Rectal smooth muscle tissue (tissue), 1 donor: ENCODE measurements at regions not wholly inside any gene's neighbourhood (a gene's known extent, or its start where the extent isn't known, plus 50 kb on each side); places are given as distances from the start of the nearest gene placed in this dataset.
"Not testable (repeated sequence)": the region's sequence is repeated elsewhere in the genome, so short reads cannot be mapped to it uniquely, and the experiment has no call there.

Experiments used
- H3K27ac ChIP-seq: one replicate; pipeline ENCODE4 v1.7.0; 2013; ENCODE audit warnings: low read depth, low read length, inconsistent platforms
- H3K27me3 ChIP-seq: one replicate; pipeline ENCODE4 v1.7.0; 2013; ENCODE audit warnings: low read length; ENCODE audit not compliant: control insufficient read depth, insufficient read depth
- H3K36me3 ChIP-seq: one replicate; pipeline ENCODE4 v1.7.0; 2013; ENCODE audit warnings: low read length; ENCODE audit not compliant: control insufficient read depth, insufficient read depth
- H3K4me1 ChIP-seq: one replicate; pipeline ENCODE4 v1.7.0; 2013; ENCODE audit warnings: low read length; ENCODE audit not compliant: control insufficient read depth, insufficient read depth
- H3K4me3 ChIP-seq: one replicate; pipeline ENCODE4 v1.7.0; 2013; ENCODE audit warnings: low read length
- H3K9ac ChIP-seq: one replicate; pipeline ENCODE4 v1.7.0; 2013; ENCODE audit warnings: low read length

- H3K36me3 ChIP-seq = no peaks in the 10 kb centered on the region
- H3K4me1 ChIP-seq = no peaks in the 10 kb centered on the region
- H3K27ac ChIP-seq = no peak overlapping the region
- H3K27me3 ChIP-seq = no peaks in the 10 kb centered on the region
- no peak overlapping the region for H3K4me3 ChIP-seq
- H3K9ac ChIP-seq = no peak overlapping the region
These were observed 358.5 kb downstream of the TMEM121 start for GRCh38 chr14:105884808-105885281.

DNA sequence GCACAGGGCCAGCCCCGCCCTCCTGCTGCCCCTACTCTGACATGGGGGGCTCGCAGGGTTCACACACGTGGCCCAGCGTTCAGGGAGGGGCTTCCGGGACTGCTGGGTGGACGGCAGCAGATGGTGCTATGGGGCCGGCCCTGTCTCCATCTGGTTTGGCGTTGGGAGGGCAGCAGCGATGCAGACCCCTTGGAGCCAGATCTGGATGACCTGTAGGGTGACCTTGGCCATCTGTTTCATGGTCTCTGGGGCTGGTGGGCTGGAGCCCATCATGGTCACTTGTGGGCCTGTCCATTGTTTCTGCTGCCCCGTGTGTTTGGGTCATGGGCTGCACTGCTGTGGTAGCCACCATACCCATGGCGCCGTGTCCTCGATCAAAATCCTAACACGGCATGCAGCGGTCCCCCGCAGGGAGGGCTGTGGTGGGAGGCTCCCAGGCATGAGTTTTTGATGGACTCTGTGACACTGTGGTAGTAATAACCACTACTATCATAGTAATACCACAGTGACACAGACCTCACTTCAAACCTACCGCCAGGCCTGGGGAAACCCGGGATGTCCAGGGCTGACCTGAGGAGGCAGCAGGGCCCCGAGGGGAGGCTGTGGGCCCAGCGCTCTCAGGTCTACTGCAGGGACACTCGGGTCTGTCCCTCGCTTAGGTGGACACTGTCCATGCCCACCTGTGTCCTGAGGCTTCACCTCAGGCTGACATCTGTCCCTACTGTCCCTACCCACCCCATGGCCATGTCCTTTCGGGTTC lies 359.4 kb downstream of the TMEM121 start:
- H3K27ac ChIP-seq = no peak overlapping the region
- no peaks in the 10 kb centered on the region for H3K4me1 ChIP-seq
- H3K4me3 ChIP-seq = no peak overlapping the region
- no peaks in the 10 kb centered on the region for H3K36me3 ChIP-seq
- H3K27me3 ChIP-seq = no peaks in the 10 kb centered on the region
- H3K9ac ChIP-seq = no peak overlapping the region

- not testable (repeated sequence) for H3K4me1 ChIP-seq, H3K9ac ChIP-seq, H3K4me3 ChIP-seq, H3K27me3 ChIP-seq, H3K27ac ChIP-seq, H3K36me3 ChIP-seq
These were observed 360.4 kb downstream of the TMEM121 start for GRCh38 chr14:105886791-105887191.

GRCh38 chr14:105887692-105888091 lies 361.3 kb downstream of the TMEM121 start:
- Histone ChIP-seq H3K27ac (no peak overlapping the region), H3K4me3 (no peak overlapping the region), H3K27me3 (no peaks in the 10 kb centered on the region), H3K36me3 (no peaks in the 10 kb centered on the region), H3K9ac (no peak overlapping the region), H3K4me1 (no peaks in the 10 kb centered on the region)

- H3K4me3 ChIP-seq = no peak overlapping the region
- no peaks in the 10 kb centered on the region for H3K27me3 ChIP-seq
- no peaks in the 10 kb centered on the region for H3K4me1 ChIP-seq
- H3K9ac ChIP-seq = no peak overlapping the region
- H3K27ac ChIP-seq = no peak overlapping the region
- H3K36me3 ChIP-seq = no peaks in the 10 kb centered on the region
These were observed 361.8 kb downstream of the TMEM121 start for GRCh38 chr14:105888151-105888550.

DNA sequence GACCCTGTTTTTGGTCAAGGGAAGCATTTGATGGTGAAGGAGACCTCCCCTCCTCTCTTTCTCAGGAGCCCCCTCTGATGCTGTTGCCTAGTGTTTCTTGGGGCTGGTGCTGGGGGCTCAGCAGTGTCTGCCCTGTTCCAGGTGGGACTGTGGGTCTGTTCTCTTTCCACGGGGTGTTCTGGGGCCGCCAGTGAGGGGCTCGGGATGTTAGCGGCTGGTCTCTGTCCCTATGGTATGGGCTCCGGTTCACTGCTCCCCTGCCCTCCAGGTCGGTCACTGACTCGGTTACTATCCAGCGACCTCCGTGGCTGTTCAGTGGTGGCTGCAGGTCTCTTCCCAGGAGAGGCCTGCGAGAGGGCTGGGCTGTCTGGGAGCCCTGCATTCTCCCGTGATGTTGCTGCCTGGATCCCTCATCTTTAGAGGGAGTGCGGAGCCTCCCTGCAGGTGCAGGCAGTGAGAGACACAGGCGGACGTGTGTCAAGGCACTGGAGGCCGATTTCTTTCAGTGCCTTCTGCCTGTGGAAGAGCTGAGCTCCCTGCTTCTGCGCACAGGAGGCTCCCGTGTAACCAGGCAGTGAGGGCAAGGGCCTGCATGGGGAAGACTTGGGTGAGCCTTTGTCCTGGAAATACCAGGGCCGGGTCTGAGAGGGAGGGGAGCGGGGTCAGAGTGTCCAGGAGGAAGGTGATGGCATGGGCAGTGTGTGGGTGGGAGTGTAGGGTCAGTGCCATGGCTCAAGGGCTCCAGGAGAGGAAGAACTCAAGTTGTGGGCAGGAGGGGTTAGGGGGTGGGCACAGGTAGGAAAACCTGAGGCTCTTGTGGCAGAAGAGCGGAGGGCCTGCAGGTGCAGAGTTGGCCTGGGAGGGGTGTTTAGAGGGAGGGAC lies 362.6 kb downstream of the TMEM121 start:
- Histone ChIP-seq H3K36me3 (no peaks in the 10 kb centered on the region), H3K4me1 (no peaks in the 10 kb centered on the region), H3K27me3 (no peaks in the 10 kb centered on the region), H3K9ac (no peak overlapping the region), H3K4me3 (no peak overlapping the region), H3K27ac (no peak overlapping the region)

DNA sequence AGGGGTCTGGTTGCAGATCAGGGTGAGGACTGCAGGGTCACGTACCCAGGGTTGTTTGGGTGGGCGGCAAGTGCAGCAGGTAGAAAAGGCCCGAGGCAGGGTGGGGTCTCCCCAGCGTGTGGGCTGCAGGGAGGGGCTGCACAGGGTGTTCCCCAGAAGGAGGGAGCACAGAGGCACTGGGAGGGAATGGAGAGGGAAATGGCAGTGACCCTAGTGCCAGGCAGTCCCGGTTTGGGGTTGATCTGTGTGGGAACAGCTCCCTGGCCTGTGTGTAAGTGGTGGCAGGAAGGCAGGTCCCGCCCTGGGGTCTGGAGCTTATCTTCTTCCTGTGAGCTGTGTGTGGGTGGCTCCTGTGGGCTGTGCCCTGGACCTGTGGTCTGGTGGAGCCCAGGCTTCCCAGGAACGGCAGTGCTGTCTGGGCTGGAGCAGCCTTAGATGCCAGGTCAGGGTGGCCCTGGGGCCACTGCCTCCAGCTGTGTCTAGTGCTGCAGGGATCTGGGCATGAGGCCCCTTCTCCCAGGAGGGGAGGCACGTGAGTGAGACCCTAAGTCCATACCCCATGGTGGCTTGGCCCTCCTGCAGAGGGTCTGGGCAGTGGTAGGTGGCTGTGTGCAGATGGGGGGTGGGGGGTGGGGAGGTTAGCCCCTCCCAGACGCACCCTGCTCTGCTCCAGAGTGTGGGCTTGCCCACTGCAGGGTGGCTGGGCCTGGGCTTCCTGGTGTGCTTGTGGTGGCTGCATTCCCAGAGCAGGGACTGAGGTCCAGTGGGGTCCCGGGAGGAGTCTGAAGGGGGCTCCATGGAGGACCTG lies 363.5 kb downstream of the TMEM121 start:
- H3K27ac ChIP-seq = no peak overlapping the region
- H3K4me3 ChIP-seq = no peak overlapping the region
- H3K27me3 ChIP-seq = no peaks in the 10 kb centered on the region
- H3K36me3 ChIP-seq = no peaks in the 10 kb centered on the region
- H3K9ac ChIP-seq = no peak overlapping the region
- no peaks in the 10 kb centered on the region for H3K4me1 ChIP-seq

GRCh38 chr14:105890474-105891220 lies 364.3 kb downstream of the TMEM121 start:
- no peak overlapping the region for H3K9ac ChIP-seq
- no peaks in the 10 kb centered on the region for H3K4me1 ChIP-seq
- no peaks in the 10 kb centered on the region for H3K36me3 ChIP-seq
- no peaks in the 10 kb centered on the region for H3K27me3 ChIP-seq
- no peak overlapping the region for H3K4me3 ChIP-seq
- no peak overlapping the region for H3K27ac ChIP-seq

- H3K4me1 ChIP-seq = no peaks in the 10 kb centered on the region
- no peak overlapping the region for H3K27ac ChIP-seq
- no peaks in the 10 kb centered on the region for H3K27me3 ChIP-seq
- no peaks in the 10 kb centered on the region for H3K36me3 ChIP-seq
- H3K9ac ChIP-seq = no peak overlapping the region
- no peak overlapping the region for H3K4me3 ChIP-seq
These were observed 364.8 kb downstream of the TMEM121 start for GRCh38 chr14:105891221-105891602.

DNA sequence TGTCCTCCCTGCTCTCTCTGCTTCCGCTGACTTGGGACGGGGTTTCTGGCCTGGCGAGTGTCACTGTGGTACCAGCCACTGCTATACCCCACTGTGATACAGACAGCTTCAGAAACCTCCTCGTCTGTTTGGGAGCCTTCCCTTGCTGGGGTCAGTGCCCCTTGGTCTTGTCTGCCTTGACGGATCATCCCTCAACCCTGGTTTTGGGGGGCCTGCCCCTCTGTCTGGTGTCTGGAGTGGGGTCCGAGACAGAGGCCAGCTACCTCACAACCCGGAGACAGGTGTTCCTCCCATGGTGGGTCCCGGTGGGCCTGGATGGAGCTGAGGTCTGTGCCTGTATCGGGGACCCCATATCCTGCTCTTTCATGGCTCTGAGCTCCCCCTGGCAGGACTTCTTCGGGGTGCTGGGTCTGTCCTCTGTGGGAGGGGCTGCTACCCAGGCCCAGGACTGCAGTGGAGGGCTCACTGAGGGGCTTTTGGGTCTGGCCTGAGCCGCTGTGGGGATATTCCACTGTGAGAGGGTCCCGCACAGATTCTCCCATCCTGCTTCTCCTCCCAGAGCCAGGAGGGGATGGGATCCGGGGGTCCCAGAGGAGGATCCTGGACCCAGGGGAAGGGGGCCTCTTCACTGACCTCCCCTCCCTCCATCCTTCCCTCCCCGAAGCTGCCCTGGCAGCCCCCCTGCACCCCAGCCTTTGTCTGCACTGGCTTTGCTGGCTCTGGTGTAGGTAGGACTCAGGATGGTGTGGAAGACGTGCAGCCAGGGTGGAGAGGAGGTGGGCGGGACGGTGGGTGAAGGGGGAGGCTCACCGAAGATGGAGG lies 365.5 kb downstream of the TMEM121 start:
- H3K27me3 ChIP-seq = no peaks in the 10 kb centered on the region
- no peak overlapping the region for H3K4me3 ChIP-seq
- no peaks in the 10 kb centered on the region for H3K36me3 ChIP-seq
- H3K9ac ChIP-seq = no peak overlapping the region
- no peaks in the 10 kb centered on the region for H3K4me1 ChIP-seq
- H3K27ac ChIP-seq = no peak overlapping the region
